ENCODE measurements at regions not wholly inside any gene's neighbourhood (a gene's known extent, or its start where the extent isn't known, plus 50 kb on each side); places are given as distances from the start of the nearest gene placed in this dataset.
"Not testable (repeated sequence)": the region's sequence is repeated elsewhere in the genome, so short reads cannot be mapped to it uniquely, and the experiment has no call there.

- intact Hi-C loops (cut with DNase I) = no loop called here
- DNase-seq (ENCODE audit: extremely low spot score in 2 of 2) = no peak
- TF ChIP-seq, protein P1, sequence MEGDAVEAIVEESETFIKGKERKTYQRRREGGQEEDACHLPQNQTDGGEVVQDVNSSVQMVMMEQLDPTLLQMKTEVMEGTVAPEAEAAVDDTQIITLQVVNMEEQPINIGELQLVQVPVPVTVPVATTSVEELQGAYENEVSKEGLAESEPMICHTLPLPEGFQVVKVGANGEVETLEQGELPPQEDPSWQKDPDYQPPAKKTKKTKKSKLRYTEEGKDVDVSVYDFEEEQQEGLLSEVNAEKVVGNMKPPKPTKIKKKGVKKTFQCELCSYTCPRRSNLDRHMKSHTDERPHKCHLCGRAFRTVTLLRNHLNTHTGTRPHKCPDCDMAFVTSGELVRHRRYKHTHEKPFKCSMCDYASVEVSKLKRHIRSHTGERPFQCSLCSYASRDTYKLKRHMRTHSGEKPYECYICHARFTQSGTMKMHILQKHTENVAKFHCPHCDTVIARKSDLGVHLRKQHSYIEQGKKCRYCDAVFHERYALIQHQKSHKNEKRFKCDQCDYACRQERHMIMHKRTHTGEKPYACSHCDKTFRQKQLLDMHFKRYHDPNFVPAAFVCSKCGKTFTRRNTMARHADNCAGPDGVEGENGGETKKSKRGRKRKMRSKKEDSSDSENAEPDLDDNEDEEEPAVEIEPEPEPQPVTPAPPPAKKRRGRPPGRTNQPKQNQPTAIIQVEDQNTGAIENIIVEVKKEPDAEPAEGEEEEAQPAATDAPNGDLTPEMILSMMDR (IDR thresholded peaks at IDR 0.05) = no peak
- TF ChIP-seq POLR2A (IDR thresholded peaks at IDR 0.05) = no peak
- no peak for TF ChIP-seq POLR2AphosphoS5 (IDR thresholded peaks at IDR 0.05; ENCODE audit: insufficient read depth in 1 of 2, low read depth in 1 of 2)
Measured at GRCh38 chr18:78799382-78800089, 180.1 kb upstream of the SALL3 start.

GRCh38 chr18:78800102-78800851, 179.3 kb upstream of the SALL3 start:
- H3K4me3 ChIP-seq; H3K36me3 ChIP-seq; H3K9me3 ChIP-seq; H3K4me1 ChIP-seq; H3K27me3 ChIP-seq; intact Hi-C loops (cut with DNase I); DNase-seq (ENCODE audit: extremely low spot score in 2 of 2); H3K27ac ChIP-seq: not testable (repeated sequence)

More at GRCh38 chr18:78799382-78800089, 180.1 kb upstream of the SALL3 start:
- no peaks in the 10 kb centered on the region for H3K4me1 ChIP-seq
- no peaks in the 10 kb centered on the region for H3K36me3 ChIP-seq
- H3K4me3 ChIP-seq = no peak overlapping the region
- no peaks in the 10 kb centered on the region for H3K27me3 ChIP-seq
- H3K27ac ChIP-seq = no peak overlapping the region
- H3K9me3 ChIP-seq = no peaks in the 10 kb centered on the region

DNA sequence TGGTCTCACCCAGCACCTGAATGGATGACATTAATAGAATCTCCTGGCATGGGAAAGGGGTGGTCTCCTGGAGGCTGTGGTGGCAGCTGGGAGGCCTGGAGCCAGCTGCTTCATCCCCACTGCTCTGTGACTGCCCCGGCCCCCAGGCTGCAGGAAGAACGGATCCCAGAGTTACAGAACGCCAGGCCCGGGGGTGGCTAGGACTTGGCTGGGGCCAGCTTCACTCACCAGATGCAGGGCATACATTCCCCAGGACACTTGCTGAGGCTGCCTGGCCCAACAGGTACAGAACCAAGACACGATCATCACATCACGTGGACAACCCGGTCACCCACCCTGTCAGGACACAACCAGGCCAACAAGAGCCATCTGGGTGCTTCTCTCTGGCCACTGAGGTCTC, 178.6 kb upstream of the SALL3 start:
- no peaks in the 10 kb centered on the region for H3K27me3 ChIP-seq
- DNase-seq (ENCODE audit: extremely low spot score in 2 of 2) = no peak
- H3K27ac ChIP-seq = no peak overlapping the region
- H3K4me3 ChIP-seq = no peak overlapping the region
- H3K9me3 ChIP-seq = no peaks in the 10 kb centered on the region
- no peaks in the 10 kb centered on the region for H3K36me3 ChIP-seq
- H3K4me1 ChIP-seq = no peaks in the 10 kb centered on the region
- intact Hi-C loops (cut with DNase I) = no loop called here
- TF ChIP-seq POLR2AphosphoS5 (IDR thresholded peaks at IDR 0.05; ENCODE audit: insufficient read depth in 1 of 2, low read depth in 1 of 2) (no peak), POLR2A (IDR thresholded peaks at IDR 0.05) (no peak)
- TF ChIP-seq, protein P1 (IDR thresholded peaks at IDR 0.05) = no peak

GRCh38 chr18:78803104-78803503, 176.5 kb upstream of the SALL3 start:
- intact Hi-C loops (cut with DNase I) = no loop called here
- no peaks in the 10 kb centered on the region for H3K36me3 ChIP-seq
- no peaks in the 10 kb centered on the region for H3K9me3 ChIP-seq
- H3K27ac ChIP-seq = no peak overlapping the region
- H3K4me3 ChIP-seq = no peak overlapping the region
- no peak for DNase-seq (ENCODE audit: extremely low spot score in 2 of 2)
- no peaks in the 10 kb centered on the region for H3K4me1 ChIP-seq
- no peaks in the 10 kb centered on the region for H3K27me3 ChIP-seq
- TF ChIP-seq, protein P1 (IDR thresholded peaks at IDR 0.05) = no peak
- TF ChIP-seq POLR2A (IDR thresholded peaks at IDR 0.05) = no peak
- no peak for TF ChIP-seq POLR2AphosphoS5 (IDR thresholded peaks at IDR 0.05; ENCODE audit: insufficient read depth in 1 of 2, low read depth in 1 of 2)

DNA sequence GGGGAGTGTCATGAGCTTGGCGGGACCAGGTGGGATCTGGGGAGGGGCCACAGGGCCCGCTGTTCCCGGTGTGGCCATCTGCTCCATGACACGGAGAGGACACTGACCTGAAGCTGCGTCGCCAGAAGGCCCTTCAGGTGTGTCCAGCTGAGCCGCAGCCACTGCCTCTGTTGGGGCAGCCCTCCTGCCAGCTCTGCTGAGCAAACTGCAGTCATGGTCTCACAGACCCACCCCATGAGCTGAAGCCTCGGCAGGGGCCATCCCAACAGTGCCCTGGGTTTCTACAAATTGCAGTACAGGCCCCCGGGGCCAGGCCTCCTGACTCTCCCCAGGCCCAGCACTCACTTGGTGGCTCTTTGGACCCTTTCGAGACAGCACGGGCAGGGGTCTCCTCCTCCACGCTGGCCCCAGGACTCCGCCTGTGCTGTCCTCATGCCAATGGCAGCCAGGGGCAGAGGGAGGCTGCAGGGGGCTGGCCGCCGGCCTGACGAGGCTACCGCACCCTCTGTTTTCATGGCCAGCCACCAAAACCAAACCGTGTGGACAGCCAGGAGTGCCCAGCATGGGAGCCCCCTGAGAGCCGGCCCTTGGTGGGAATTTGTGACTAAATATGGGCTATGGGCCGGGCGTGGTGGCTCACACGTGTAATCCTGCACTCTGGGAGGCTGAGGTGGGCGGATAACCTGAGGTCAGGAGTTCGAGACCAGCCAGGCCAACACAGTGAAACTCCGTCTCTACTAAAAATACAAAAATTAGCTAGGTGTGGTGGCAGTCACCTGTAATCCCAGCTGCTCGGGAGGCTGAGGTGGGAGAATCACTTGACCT, 175.2 kb upstream of the SALL3 start:
- no peaks in the 10 kb centered on the region for H3K9me3 ChIP-seq
- no peaks in the 10 kb centered on the region for H3K36me3 ChIP-seq
- no peak overlapping the region for H3K27ac ChIP-seq
- no peaks in the 10 kb centered on the region for H3K4me1 ChIP-seq
- no peak for DNase-seq (ENCODE audit: extremely low spot score in 2 of 2)
- intact Hi-C loops (cut with DNase I) = no loop called here
- no peaks in the 10 kb centered on the region for H3K27me3 ChIP-seq
- TF ChIP-seq POLR2A (IDR thresholded peaks at IDR 0.05) (no peak), POLR2AphosphoS5 (IDR thresholded peaks at IDR 0.05; ENCODE audit: insufficient read depth in 1 of 2, low read depth in 1 of 2) (no peak)
- TF ChIP-seq, protein P1 (IDR thresholded peaks at IDR 0.05) = no peak
- no peak overlapping the region for H3K4me3 ChIP-seq

Data from vagina (tissue), 2 donors.